HCT116 (cell line): ENCODE measurements at regions not wholly inside any gene's neighbourhood (a gene's known extent, or its start where the extent isn't known, plus 50 kb on each side); places are given as distances from the start of the nearest gene placed in this dataset.

Experiments
- CBX3 ChIP-seq: IDR thresholded peaks from 2 replicates; pipeline ENCODE4 v1.6.1; 2012; ENCODE audit warnings: low read depth
- CEBPB ChIP-seq: IDR thresholded peaks from 2 replicates; pipeline ENCODE4 v1.6.1; 2012; ENCODE audit warnings: low read depth
- EZH2 ChIP-seq: fragments of 200-600 bp; sonication (generic); IDR thresholded peaks from 2 replicates; pipeline ENCODE4 v1.6.1; 2017; ENCODE audit warnings: antibody characterized with exemption, mixed run types
- EZH2phosphoT487 ChIP-seq: fragments of 200-600 bp; IDR thresholded peaks from 2 replicates; pipeline ENCODE4 v1.6.1; 2018; ENCODE audit warnings: antibody characterized with exemption, borderline replicate concordance
- POLR2A ChIP-seq: IDR thresholded peaks from 2 replicates; pipeline ENCODE4 v1.7.0; 2011; ENCODE audit warnings: borderline replicate concordance; ENCODE audit not compliant: insufficient read depth, insufficient read length; ENCODE audit errors: extremely low read depth
- POLR2AphosphoS5 ChIP-seq: IDR thresholded peaks from 2 replicates; pipeline ENCODE4 v1.6.1; 2011; ENCODE audit warnings: mild to moderate bottlenecking, low read depth, low read length, moderate library complexity
- SP1 ChIP-seq: IDR thresholded peaks from 2 replicates; pipeline ENCODE4 v1.6.1; 2012; ENCODE audit warnings: low read depth
- ZNF274 ChIP-seq: fragments of 200-500 bp; sonication (Bioruptor generic); IDR thresholded peaks from 2 replicates; pipeline ENCODE4 v1.6.1; 2014; ENCODE audit warnings: mild to moderate bottlenecking, low read depth, low read length, inconsistent platforms
- TF ChIP-seq, protein P1 (sequence below), 3 experiments: fragments of 200-600 bp in 1 of 3; sonication (generic) in 1 of 3; IDR thresholded peaks in 2 of 3; conservative IDR thresholded peaks in 1 of 3; 2 replicates each; pipeline ENCODE4 v1.5.1; 2012 to 2017; ENCODE audit warnings: low read depth in 2 of 3, low read length in 2 of 3, antibody characterized with exemption in 1 of 3, borderline replicate concordance in 1 of 3, control low read depth in 1 of 3, mild to moderate bottlenecking in 1 of 3, mixed read lengths in 1 of 3, mixed run types in 1 of 3, moderate library complexity in 1 of 3; ENCODE audit not compliant: insufficient read depth in 1 of 3
- TF ChIP-seq, protein P2 (sequence below): IDR thresholded peaks from 2 replicates; pipeline ENCODE4 v1.6.1; 2012; ENCODE audit warnings: low read depth
- TF ChIP-seq, protein P3 (sequence below): IDR thresholded peaks from 2 replicates; pipeline ENCODE4 v1.6.1; 2012

DNA sequence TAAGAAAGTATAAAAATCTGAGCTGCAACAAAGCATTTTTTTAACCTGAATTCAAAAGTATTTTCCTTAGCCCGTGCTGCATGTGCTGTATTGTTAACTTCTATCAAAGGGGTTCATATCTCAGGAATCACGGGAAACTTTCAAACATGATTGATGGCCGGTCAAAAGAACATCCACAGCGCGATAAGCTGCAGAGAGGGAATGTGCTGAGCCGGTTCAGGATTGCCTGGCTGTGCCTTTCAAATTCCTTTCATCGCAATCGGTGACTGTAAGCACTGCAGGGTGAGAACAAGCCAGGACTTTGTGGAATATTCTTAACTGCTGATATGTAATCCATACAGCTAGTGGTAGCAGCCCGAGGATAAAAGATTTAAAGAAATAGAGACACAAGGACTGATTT, 210.9 kb upstream of the NOCT start:
- TF ChIP-seq, protein P1, sequence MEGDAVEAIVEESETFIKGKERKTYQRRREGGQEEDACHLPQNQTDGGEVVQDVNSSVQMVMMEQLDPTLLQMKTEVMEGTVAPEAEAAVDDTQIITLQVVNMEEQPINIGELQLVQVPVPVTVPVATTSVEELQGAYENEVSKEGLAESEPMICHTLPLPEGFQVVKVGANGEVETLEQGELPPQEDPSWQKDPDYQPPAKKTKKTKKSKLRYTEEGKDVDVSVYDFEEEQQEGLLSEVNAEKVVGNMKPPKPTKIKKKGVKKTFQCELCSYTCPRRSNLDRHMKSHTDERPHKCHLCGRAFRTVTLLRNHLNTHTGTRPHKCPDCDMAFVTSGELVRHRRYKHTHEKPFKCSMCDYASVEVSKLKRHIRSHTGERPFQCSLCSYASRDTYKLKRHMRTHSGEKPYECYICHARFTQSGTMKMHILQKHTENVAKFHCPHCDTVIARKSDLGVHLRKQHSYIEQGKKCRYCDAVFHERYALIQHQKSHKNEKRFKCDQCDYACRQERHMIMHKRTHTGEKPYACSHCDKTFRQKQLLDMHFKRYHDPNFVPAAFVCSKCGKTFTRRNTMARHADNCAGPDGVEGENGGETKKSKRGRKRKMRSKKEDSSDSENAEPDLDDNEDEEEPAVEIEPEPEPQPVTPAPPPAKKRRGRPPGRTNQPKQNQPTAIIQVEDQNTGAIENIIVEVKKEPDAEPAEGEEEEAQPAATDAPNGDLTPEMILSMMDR (IDR thresholded peaks at IDR 0.05 in 2 of 3, conservative IDR thresholded peaks at IDR 0.05 in 1 of 3; ENCODE audit: borderline replicate concordance in 1 of 3, insufficient read depth in 1 of 3, low read depth in 2 of 3, low read length in 2 of 3), result no peak
- TF ChIP-seq POLR2A (no peak), EZH2 (no peak), CEBPB (no peak), POLR2AphosphoS5 (no peak), ZNF274 (no peak), CBX3 (no peak), SP1 (no peak), EZH2phosphoT487 (no peak)
- TF ChIP-seq, protein P2, sequence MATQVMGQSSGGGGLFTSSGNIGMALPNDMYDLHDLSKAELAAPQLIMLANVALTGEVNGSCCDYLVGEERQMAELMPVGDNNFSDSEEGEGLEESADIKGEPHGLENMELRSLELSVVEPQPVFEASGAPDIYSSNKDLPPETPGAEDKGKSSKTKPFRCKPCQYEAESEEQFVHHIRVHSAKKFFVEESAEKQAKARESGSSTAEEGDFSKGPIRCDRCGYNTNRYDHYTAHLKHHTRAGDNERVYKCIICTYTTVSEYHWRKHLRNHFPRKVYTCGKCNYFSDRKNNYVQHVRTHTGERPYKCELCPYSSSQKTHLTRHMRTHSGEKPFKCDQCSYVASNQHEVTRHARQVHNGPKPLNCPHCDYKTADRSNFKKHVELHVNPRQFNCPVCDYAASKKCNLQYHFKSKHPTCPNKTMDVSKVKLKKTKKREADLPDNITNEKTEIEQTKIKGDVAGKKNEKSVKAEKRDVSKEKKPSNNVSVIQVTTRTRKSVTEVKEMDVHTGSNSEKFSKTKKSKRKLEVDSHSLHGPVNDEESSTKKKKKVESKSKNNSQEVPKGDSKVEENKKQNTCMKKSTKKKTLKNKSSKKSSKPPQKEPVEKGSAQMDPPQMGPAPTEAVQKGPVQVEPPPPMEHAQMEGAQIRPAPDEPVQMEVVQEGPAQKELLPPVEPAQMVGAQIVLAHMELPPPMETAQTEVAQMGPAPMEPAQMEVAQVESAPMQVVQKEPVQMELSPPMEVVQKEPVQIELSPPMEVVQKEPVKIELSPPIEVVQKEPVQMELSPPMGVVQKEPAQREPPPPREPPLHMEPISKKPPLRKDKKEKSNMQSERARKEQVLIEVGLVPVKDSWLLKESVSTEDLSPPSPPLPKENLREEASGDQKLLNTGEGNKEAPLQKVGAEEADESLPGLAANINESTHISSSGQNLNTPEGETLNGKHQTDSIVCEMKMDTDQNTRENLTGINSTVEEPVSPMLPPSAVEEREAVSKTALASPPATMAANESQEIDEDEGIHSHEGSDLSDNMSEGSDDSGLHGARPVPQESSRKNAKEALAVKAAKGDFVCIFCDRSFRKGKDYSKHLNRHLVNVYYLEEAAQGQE, result no peak
- TF ChIP-seq, protein P3, sequence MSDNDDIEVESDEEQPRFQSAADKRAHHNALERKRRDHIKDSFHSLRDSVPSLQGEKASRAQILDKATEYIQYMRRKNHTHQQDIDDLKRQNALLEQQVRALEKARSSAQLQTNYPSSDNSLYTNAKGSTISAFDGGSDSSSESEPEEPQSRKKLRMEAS, result no peak
